Stimulated activated CD4-positive, alpha-beta T cell treated with anti-CD3 and anti-CD28 coated beads, TNF-alpha, amount 100 ng/mL, for 4 hours (primary cell): ENCODE measurements at regions not wholly inside any gene's neighbourhood (a gene's known extent, or its start where the extent isn't known, plus 50 kb on each side); places are given as distances from the start of the nearest gene placed in this dataset.

ENCODE experiments used
- DNase-seq, 3 experiments: peaks; one replicate each; pipeline ENCODE4 v3.0.0-alpha.2; 2020; ENCODE audit warnings: low read depth in 3 of 3

DNA sequence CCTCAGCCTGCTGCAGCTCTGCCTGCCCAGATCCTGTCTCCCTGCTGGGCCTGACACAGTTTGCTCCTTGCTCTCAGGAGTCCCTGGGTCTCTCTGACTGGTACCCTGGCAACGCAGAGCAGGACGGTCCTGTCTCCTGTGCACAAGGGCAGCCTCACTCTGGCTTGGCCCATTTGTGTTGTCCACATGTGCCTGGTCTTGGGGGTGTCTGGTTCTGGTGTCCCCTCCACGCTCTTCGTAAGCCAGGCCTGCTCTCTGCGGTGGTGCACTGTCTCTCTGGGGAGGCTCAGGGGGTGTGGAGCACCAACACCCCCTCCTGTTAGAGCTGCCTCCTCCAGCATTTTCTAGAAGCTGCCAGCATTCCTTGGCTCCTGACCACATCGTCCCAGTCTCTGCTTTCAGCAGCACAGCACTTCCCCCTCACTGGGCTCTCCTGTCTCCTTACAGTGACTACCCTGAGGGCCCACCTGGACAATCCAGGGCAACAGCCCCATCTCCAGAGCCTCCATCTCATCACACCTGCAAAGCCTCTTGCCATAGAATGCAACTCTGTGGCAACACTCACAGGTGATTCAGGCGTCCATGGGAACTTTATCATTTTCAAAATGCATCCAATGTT, 235.6 kb upstream of the HS6ST1 start:
- DNase-seq, result no peak

DNA sequence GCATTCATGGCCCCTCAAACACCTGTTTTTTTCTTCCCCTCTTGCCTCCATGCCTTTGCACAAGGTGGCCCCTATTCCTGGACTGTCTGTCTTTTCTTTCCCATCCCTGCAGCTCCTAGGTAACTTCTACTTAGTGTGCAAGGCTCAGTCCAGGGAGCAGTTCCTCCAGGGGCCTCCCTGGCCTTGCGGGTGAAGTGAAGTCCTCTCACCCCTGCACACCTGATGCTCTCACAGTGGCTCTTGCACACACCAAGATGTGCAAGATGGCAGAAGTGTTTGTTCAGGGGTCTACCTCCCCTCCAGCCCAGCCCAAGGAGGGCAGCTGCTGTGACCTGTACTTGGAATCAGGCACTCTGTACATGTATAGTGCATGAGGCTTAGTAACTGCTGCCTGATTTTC, 236.8 kb upstream of the HS6ST1 start:
- no peak for DNase-seq

DNA sequence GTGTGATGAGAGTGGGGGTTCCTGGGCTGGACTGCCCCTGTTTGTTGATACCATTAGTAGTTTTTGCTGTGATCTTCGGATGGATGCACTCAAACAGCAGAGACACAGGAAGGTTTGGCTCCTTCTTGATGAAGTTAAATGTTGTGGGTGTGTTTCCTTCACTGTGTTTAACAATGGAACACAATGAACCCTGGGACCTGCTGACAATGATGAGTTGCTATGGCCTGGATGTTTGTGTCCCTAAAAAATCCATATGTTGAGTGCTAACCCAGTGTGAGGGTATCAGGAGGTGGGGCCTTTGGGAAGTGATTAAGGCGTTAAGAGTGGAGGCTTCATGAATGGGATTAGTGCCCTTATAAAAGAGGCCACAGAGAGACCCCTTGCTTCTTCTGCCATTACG, 237.4 kb upstream of the HS6ST1 start:
- no peak for DNase-seq

DNA sequence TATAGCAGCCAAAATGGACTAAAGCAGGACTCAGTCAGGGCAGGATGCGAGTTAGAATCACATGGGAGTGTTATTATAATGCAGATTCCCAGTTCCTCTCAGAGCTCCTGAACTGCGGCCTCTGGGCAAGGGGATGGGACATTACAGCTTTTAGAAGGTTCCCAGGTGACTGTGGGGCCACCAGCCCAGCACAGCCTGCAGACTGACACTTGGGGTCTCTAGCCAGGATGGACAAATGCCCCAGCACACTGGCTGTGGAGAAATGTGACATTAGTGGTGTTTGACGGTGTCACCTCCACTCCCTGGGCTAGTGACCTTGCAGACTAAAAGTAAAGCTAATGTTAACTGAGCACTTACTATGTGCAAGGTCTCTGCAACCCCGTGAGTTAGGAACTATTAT, 238.0 kb upstream of the HS6ST1 start:
- DNase-seq, result no peak

DNA sequence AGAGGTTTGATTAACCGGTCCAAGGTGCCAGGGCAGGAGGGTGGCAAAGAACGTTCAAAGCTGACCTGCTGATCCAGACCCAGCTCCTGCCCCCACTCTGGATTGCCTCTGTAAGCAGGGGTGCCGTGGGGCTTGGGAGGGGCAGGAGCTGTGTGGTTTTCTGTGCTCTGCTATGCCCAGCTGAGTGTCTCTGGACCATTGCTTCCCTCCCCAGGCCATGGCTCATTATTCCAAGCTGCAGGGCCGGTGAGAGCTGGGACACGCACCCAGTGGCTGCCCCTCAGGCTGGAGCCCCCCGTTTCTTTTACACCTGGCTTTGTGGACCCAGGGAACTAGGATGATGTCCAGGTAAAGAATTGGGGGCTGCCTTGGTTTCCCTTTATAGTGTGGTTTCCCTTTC, 238.4 kb upstream of the HS6ST1 start:
- DNase-seq, result no peak

DNA sequence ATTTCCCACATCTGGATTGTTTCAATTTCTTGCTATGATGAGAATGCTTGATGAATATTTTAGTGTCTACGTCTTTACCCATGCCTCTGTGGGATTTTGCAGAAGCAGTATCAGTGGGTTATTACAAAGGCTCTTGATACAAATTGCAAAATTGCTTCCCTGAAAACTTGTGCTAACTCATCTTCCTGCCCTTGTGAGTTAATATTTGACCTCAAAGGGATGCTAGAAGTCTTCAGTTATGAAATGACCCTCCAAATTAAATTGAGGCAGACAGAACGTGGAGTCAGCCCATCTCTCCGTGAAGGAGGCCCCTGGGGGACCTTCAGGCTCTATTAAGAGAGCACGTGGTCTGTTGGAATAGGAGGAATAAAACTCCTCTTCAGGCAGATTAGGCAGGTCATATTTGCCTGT, 239.2 kb upstream of the HS6ST1 start:
- DNase-seq, result no peak

DNA sequence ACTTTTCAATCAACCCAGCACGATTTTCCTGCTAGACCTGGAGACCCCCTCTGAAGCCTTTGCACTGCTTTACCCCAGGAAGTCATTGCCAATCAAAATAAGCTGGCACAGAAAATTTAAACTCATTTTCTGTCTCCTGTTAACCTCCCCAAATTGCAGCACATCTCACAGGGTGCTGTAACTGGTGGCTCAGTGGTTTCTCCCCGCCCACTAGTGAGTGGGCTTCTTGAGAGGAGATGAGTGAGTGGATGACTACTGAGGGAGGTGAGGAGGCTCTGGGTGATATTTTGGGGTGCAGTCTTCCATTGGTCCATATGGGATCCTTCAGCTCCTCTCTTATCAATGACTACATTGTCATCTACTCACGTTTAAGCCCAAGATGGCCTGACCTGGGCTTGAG, 239.8 kb upstream of the HS6ST1 start:
- DNase-seq, result no peak

DNA sequence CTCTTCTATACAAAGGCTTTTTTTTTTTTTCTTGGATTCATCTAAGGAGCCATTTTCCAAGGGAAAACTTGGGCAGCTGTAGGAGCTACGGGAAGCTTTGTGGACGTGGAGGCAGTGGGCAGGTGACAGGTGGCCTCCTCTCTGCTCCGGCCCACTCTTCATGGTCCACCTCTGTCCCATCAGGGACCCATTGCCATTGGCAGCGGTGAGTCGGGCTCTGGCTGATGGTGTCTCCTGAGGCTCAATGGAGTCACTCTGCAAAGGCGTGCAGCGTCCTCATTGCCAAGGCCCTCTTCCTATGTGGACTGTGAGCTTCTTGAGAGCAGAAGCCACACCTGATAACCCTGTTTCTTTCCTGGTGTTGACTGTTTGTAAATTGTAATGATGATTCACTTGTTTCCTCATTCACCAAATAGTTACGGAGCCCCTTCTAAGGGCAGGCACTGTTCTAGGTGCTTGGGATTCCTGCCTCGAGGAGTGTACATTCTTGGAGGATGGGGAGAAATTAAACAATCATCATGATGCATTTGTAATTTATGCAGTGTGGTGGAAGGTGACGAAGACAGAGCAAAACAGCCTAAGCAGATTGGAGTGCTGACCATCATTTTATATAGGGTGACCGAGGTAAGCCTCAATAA, 240.3 kb upstream of the HS6ST1 start:
- no peak for DNase-seq

DNA sequence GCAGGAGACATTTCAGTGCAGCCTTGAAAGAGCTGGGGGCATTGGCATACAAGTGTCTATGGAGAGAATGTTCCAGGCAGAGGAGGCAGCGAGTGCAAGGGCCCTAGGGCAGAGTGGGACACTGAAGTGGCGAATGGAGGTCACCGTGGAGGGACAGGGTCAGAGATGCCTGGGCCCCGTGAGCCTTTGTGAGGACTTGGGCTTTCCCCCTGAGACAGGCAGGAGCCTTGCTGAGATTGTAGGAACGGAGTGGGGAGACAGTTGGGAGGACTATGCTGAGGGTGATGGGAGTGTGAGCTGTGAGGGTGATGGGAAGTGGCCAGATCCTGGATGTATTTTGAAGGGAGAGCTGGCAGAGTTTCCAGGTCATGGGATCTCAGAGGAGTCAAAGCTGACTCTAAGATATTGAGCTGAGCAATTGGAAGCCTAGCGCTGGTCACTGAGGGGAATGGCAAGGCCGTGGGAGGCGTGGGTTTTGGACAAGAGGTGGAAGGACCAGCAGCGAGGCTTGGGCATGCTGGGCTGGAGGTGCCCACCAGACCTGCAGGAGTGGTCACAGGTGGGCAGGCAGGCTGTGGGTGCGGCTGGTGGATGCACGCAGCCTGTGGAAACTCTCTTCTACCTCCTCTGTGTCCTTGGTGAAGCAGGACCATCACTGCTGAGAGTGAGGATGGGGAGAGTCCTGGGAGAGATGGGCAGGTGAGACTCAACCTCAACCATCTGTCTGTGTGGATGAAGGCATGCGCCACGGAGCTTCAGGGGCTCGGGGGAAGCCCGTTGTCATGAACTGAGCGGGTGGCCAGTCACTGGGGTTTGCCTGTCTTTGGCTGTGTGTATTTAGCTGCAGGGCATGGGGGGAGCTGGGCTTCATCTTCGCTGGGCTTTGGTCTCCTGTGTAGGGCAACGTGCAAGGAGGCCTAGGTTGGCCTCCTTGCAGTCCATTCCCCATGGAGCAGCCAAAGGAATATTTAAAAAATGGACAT, 241.2 kb upstream of the HS6ST1 start:
- DNase-seq, result no peak

DNA sequence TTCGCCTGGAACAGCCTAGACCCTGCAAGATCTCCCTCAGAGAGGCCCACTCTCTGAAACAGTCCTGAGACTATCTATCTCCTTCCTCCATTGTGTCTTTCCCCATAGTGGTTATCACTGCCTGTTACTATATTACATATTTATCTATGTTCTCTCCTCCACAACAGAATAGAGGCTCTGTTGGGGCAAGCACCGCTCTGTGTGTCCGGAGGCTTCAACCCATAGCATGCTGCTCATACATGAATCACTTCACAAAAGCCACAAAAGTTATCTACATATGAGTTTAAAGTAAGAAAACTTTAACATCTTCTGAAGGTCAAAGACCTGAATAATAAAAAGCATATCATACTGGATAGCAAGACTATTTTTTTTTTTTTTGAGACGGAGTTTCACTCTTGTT, 242.1 kb upstream of the HS6ST1 start:
- DNase-seq, result no peak

DNA sequence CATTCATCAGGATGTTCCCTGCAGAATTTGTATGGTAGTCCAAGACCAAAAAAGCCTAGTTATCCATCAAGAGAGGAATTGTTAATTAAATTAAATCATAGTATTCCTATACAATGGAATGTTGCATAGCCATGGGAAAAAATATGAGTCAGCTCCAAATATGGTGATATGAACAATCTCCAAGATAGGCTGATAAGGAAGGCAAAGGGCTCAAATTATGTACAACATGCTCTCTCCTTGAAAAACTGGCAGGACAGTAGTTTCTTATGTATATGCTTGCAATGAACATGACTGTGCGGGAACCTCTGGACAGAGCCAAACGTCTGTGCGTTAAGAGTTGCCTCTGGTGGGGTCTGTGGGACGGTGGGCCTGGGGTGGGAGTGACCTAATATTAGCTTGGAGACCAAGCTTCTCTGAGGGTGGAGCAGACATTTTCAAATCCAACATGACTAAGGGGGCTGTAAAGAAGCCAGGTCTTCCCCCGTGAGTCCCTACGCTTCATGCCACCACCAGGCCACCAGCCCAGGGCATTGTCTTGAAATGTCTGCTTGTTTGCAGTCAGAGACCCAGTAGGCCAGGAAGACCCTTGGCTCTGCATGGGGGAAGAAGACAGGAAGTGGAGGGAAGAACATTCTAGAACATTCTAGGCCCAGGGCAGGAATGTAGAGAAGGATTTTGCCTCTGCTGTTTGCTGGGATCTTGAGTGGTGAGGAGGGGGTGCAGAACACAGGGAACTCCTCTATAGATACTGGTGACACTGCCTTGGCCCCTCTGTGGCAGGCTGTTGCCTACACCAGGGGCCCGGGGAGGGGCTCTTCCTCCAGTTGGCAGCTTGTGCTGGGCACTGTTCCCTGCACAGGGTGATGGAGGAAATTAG, 244.0 kb upstream of the HS6ST1 start:
- DNase-seq, result no peak

DNA sequence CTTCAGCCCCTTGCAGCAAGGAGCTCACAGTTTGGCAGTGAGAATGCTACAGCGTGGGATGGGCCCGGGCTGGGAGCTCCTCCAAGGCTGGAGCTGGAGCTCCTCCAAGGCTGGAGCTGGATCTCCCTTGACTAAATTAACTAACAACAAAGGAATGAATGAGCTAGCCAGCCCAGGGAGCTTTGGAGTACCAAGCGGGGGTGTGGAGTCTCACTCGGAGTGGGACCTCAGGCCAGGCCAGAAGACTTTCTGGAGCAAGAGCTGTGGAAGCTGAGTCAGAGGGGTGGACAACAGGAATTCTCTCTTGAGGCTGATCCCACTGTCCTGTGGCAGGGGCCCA, 244.7 kb upstream of the HS6ST1 start:
- DNase-seq, result no peak

DNA sequence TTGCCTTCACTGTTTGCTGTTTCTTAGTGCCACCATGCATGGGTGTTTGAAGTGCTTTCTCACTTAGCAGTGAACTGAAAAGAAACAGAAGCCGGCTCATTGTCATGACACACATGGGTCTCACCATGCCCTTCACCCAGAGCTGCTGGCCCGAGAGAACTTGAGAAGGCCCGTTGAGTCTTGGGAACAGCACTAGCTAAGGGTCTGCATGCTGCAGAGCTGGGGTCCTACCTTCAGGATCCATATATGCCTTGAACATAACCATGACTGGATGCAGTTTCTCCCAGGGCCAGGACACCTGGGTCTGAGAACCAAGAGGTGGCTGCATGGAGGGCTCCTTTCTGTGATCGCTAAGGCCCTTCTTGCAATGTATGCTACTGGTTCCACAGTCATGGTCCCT, 245.5 kb upstream of the HS6ST1 start:
- DNase-seq, result no peak

DNA sequence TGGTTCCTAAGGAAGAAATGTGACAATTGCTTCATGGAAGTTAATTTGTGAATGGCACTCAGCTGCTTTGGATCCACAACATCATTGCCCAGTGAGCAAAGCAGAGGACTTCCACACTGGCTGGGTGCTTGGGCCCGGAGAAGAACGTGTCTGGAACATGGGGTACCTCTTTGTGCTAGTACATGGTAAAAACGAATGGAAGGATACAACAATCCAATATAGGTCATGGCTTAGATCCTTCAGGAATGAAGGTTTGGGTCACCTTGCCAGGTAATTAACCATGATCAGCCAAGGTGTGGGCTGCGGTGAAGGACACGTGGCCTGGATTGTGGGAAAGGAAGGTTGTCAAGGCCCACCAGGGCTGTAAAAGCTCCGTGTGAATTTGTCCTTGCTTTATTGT, 245.9 kb upstream of the HS6ST1 start:
- no peak for DNase-seq

DNA sequence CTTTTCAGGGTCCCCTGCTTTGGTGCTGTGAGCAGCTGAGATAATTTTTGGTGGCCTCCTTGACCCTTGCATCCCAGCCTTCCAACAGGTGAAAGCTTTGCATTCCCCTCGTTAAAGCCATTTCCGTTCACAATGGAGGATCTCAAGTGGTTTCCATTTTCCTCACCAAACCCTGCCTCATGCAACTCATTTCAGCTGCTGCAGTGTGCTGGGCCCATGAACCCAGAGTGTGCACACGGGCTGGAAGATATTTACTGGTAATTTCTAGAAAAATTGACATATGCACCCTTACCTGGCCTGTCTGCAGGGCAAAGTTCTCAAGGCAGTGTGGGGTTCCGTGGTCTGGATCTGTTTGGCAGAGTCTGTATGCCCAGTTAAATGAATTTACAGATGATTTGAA, 246.8 kb upstream of the HS6ST1 start:
- no peak for DNase-seq

DNA sequence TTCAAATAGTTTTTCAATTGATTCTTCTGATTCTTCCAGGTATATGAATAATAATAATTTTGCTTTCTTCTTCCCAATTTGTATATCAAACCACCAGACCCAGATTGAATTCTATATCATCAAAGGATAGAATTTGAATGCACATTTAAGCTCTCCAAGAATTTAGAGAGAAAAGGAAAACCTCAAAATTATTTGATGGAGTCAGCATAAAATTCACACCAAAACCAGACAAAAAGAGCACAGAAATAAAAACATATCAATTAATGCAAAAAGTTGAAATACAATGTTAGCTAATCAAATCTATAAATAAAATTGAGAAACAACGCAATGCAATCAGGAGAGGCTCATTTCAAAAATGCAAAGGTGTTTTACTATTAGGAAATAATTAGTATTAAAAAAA, 248.0 kb upstream of the HS6ST1 start:
- DNase-seq, result no peak

DNA sequence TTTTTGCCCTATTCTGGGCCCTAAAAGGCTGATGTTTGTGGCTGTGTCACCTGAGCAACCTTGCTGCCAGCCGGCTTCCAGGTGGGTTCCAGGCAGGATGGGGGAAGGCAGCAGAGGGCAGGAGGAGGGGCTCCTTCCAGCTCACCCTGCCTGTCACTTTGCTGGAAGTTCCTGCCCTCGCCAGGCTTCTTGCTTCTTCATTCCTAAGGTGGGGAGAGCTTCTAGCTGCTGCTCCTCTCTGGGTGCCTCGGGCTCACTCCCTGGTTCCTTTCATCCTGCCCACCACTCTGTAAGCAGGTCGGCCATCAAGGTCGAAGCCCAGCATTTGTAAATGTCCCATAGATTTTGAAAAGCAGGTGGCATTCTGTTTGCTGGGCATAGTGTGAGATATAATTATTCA, 249.4 kb upstream of the HS6ST1 start:
- no peak for DNase-seq

DNA sequence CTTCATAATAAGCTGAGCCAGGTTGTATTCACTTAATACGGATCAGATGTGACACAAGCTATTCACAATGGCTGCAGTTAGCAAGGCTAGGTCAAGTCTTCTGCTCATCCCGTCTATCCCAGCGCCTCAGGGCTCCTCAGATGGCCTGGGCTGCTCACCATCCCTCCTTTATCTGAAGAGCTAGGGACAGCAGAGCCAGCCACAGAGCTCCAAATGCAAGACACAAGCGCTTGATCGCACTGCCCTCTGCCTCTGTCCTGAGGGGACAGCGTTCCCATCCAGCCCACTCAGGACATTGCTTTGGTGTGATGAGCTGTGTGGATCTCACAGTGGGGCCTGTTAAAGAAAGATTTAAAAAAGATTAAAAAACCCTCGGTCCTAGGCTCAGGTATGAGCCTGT, 254.4 kb upstream of the HS6ST1 start:
- DNase-seq, result no peak

DNA sequence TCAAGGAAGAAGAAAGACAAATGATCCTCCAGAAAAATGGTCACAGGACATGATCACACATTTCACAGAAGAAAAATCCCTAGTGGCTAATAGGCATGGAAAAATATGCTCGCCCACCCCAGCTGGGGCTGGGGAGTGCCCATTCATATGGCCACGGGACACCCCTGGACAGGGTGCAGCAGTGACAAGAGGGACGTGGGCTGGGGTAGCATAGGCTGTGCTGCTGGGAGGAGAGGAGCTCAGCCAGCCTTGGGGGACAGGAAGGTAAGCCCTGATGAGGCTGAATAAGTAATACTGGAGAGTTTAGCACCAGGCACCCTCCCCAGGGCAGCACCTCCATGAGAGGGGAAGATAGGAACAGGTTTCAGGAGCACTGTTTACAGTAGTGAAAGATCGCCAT, 254.9 kb upstream of the HS6ST1 start:
- no peak for DNase-seq

DNA sequence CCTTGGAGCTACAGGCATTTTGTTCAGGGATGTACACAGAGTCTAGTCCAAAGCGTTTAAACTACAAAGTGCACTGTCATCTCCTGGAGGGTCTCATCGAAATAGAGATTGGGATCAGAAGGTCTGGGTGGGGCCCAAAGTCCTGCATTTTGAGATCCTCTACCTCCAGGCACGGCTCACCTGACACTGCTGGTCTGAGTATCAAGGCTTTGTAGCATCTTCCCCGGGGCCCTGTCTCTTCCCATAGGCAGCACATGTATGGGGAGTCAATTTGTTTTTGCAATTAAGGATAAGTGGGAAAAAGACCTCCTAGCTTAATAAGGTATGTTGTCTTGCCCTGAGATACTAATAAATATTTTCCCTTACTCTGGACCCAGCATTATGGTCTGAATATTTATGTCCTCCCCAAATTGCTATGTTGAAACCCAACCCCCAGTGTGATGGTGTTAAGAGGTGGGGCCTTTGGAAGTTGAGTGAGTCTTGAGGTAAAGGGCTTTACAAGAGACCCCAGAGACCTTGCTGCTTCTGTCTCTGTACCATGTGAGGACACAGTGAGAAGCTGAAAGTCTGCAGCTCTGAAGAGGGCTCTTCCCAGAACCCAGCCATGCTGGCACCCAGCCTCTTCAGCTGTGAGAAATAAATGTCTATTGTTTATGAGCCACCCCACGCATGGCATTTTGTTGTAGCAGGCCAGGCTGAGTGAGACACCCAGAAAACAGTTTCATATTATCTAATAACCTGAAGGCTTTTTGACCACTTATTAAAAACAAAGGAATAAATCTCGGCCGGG, 258.7 kb upstream of the HS6ST1 start:
- no peak for DNase-seq
